GM23338 (cell line): ENCODE measurements at regions not wholly inside any gene's neighbourhood (a gene's known extent, or its start where the extent isn't known, plus 50 kb on each side); places are given as distances from the start of the nearest gene placed in this dataset.

Source experiments
- ATAC-seq: fragments of 200-7000 bp; cut with Tn5 transposase; 3 replicates; pipeline ENCODE4 v1.9.1; 2020
- DNase-seq: peaks from one replicate; pipeline ENCODE4 v3.0.0-alpha.2; 2015; ENCODE audit warnings: low spot score
- H2AFZ ChIP-seq: fragments of 200-600 bp; sonication (generic); 2 replicates; pipeline ENCODE4 v1.8.0; 2016; ENCODE audit warnings: antibody characterized with exemption, mild to moderate bottlenecking, moderate library complexity
- H3F3A ChIP-seq: fragments of 200-600 bp; sonication (generic); replicated peaks from 2 replicates; pipeline ENCODE4 v1.8.0; 2017; ENCODE audit warnings: antibody characterized with exemption, mixed run types, low read depth
- H3K27ac ChIP-seq: fragments of 200-600 bp; sonication (generic); 2 replicates; pipeline ENCODE4 v1.6.1; 2016; ENCODE audit warnings: low read depth
- H3K27me3 ChIP-seq: fragments of 200-600 bp; sonication (generic); 2 replicates; pipeline ENCODE4 v1.8.0; 2016; ENCODE audit warnings: mild to moderate bottlenecking, mixed run types, moderate library complexity; ENCODE audit not compliant: insufficient read depth
- H3K36me3 ChIP-seq: fragments of 200-600 bp; sonication (generic); 2 replicates; pipeline ENCODE4 v1.8.0; 2016; ENCODE audit warnings: mild to moderate bottlenecking; ENCODE audit not compliant: insufficient read depth
- H3K4me1 ChIP-seq: fragments of 200-600 bp; sonication (generic); 2 replicates; pipeline ENCODE4 v1.8.0; 2016; ENCODE audit warnings: mild to moderate bottlenecking, moderate library complexity; ENCODE audit not compliant: insufficient read depth
- H3K4me2 ChIP-seq: fragments of 200-600 bp; sonication (generic); 2 replicates; pipeline ENCODE4 v1.7.1; 2017; ENCODE audit warnings: mixed run types
- H3K4me3 ChIP-seq: fragments of 200-600 bp; sonication (generic); 2 replicates; pipeline ENCODE4 v1.6.1; 2016; ENCODE audit warnings: mixed run types
- H3K79me2 ChIP-seq: fragments of 200-600 bp; sonication (generic); replicated peaks from 2 replicates; pipeline ENCODE4 v1.8.0; 2017; ENCODE audit warnings: mild to moderate bottlenecking; ENCODE audit not compliant: insufficient read depth
- H3K9me2 ChIP-seq: fragments of 200-600 bp; sonication (generic); 2 replicates; pipeline ENCODE4 v1.8.0; 2017; ENCODE audit not compliant: insufficient read depth
- H4K20me1 ChIP-seq: fragments of 200-600 bp; sonication (generic); replicated peaks from 2 replicates; pipeline ENCODE4 v1.8.0; 2017; ENCODE audit warnings: mild to moderate bottlenecking; ENCODE audit not compliant: insufficient read depth
- H3K27ac Mint-ChIP-seq: 2 replicates; pipeline ENCODE4 v1.8.0; 2020; ENCODE audit warnings: inconsistent platforms, mild to moderate bottlenecking, moderate library complexity, mixed read lengths
- H3K27me3 Mint-ChIP-seq: 3 replicates; pipeline ENCODE4 v1.8.0; 2022; ENCODE audit warnings: low read depth, mild to moderate bottlenecking, moderate library complexity, mixed read lengths, inconsistent platforms; ENCODE audit not compliant: insufficient read depth, poor library complexity
- H3K36me3 Mint-ChIP-seq: 3 replicates; pipeline ENCODE4 v1.8.0; 2021; ENCODE audit warnings: low read depth, mild to moderate bottlenecking, inconsistent platforms, moderate library complexity, mixed read lengths
- H3K4me1 Mint-ChIP-seq: 3 replicates; pipeline ENCODE4 v1.8.0; 2020; ENCODE audit warnings: mild to moderate bottlenecking, inconsistent platforms, mixed read lengths
- H3K4me3 Mint-ChIP-seq: 3 replicates; pipeline ENCODE4 v1.8.0; 2021; ENCODE audit warnings: moderate library complexity, mild to moderate bottlenecking, inconsistent platforms, mixed read lengths
- H3K9me3 Mint-ChIP-seq: 3 replicates; pipeline ENCODE4 v1.8.0; 2020; ENCODE audit warnings: moderate library complexity, mild to moderate bottlenecking, inconsistent platforms, mixed read lengths
- CREB1 ChIP-seq: fragments of 250-450 bp; sonication (Bioruptor Pico); IDR thresholded peaks from 2 replicates; pipeline ENCODE4 v1.5.0; 2020; ENCODE audit warnings: low read depth, mild to moderate bottlenecking, moderate library complexity
- CTCF ChIP-seq, 2 experiments: fragments of 200-600 bp in 1 of 2; sonication (generic) in 1 of 2; conservative IDR thresholded peaks; 2 replicates each; pipeline versions ENCODE4 v1.5.1 to v1.6.1; 2016 to 2017; ENCODE audit warnings: antibody characterized with exemption in 2 of 2, low read depth in 2 of 2, mild to moderate bottlenecking in 2 of 2, moderate library complexity in 1 of 2
- EZH2phosphoT487 ChIP-seq: fragments of 200-600 bp; sonication (generic); IDR thresholded peaks from one replicate; pipeline ENCODE4 v1.8.1; 2018; ENCODE audit warnings: antibody characterized with exemption; ENCODE audit not compliant: unreplicated experiment
- NANOG ChIP-seq: IDR thresholded peaks from 2 replicates; pipeline ENCODE4 v1.6.1; 2016; ENCODE audit warnings: antibody characterized with exemption, borderline replicate concordance
- POLR2AphosphoS5 ChIP-seq: IDR thresholded peaks from 2 replicates; pipeline ENCODE4 v1.6.1; 2016; ENCODE audit warnings: antibody characterized with exemption, low read depth
- REST ChIP-seq: IDR thresholded peaks from one replicate; pipeline ENCODE4 v1.6.1; 2018; ENCODE audit warnings: antibody characterized with exemption; ENCODE audit not compliant: unreplicated experiment
- STAT1 ChIP-seq: IDR thresholded peaks from one replicate; pipeline ENCODE4 v1.6.1; 2016; ENCODE audit warnings: antibody characterized with exemption; ENCODE audit not compliant: unreplicated experiment
- ZNF114 ChIP-seq: fragments of 250-450 bp; sonication (Bioruptor Pico); IDR thresholded peaks from 2 replicates; pipeline ENCODE4 v1.5.0; 2020; ENCODE audit warnings: mild to moderate bottlenecking, moderate library complexity
- ZNF331 ChIP-seq: fragments of 250-450 bp; sonication (Bioruptor Pico); IDR thresholded peaks from 2 replicates; pipeline ENCODE4 v1.5.0; 2020; ENCODE audit warnings: low read depth, mild to moderate bottlenecking, moderate library complexity
- ZNF462 ChIP-seq: fragments of 250-450 bp; sonication (Bioruptor Pico); IDR thresholded peaks from 2 replicates; pipeline ENCODE4 v1.5.0; 2020; ENCODE audit warnings: mild to moderate bottlenecking, moderate library complexity

- no peak for TF ChIP-seq CREB1
- TF ChIP-seq STAT1, result no peak
- TF ChIP-seq REST, result no peak
- no peak for TF ChIP-seq ZNF331
- no peak for TF ChIP-seq POLR2AphosphoS5
- Histone ChIP-seq H3K36me3 (no peaks in the 10 kb centered on the region), H3K4me1 (no peaks in the 10 kb centered on the region), H3K79me2 (no peaks in the 10 kb centered on the region), H3F3A (no peaks in the 10 kb centered on the region), H3K4me3 (no peak overlapping the region), H3K27me3 (no peaks in the 10 kb centered on the region), H3K4me2 (no peak overlapping the region), H2AFZ (0 out of 2 replicates have a peak overlapping the region, but pooled peaks have one; percentile 32), H3K27ac (no peak overlapping the region), H4K20me1 (no peaks in the 10 kb centered on the region), H3K9me2 (no peaks in the 10 kb centered on the region)
- no peak overlapping the region for H3K27ac Mint-ChIP-seq
- H3K4me1 Mint-ChIP-seq, result peaks cover 7% of the 10 kb centered on the region; the same call in 2 of the 3 replicates
- H3K4me3 Mint-ChIP-seq, result no peak overlapping the region
- H3K9me3 Mint-ChIP-seq, result no peaks in the 10 kb centered on the region
- no peaks in the 10 kb centered on the region for H3K27me3 Mint-ChIP-seq
- DNase-seq, result no peak
- ATAC-seq, result no peak
- H3K36me3 Mint-ChIP-seq, result no peaks in the 10 kb centered on the region
Observed at GRCh38 chr18:22020127-22020866, 149.1 kb upstream of the GATA6 start.

- Mint-ChIP-seq H3K36me3 (no peaks in the 10 kb centered on the region), H3K4me3 (no peak overlapping the region), H3K4me1 (peaks cover 7% of the 10 kb centered on the region; the same call in 2 of the 3 replicates), H3K27me3 (no peaks in the 10 kb centered on the region), H3K27ac (no peak overlapping the region), H3K9me3 (no peaks in the 10 kb centered on the region)
- no peaks in the 10 kb centered on the region for H3K36me3 ChIP-seq
- no peaks in the 10 kb centered on the region for H3K27me3 ChIP-seq
- H3K4me3 ChIP-seq, result no peak overlapping the region
- H4K20me1 ChIP-seq, result no peaks in the 10 kb centered on the region
- no peaks in the 10 kb centered on the region for H3K4me1 ChIP-seq
- DNase-seq (no peak), ATAC-seq (no peak)
- H3K79me2 ChIP-seq, result no peaks in the 10 kb centered on the region
- no peak overlapping the region for H3K4me2 ChIP-seq
- H2AFZ ChIP-seq, result no peak overlapping the region
- 0 out of 2 replicates have a peak, but pooled peaks cover under 1% of the 10 kb centered on the region for H3K9me2 ChIP-seq
- H3K27ac ChIP-seq, result no peak overlapping the region
- H3F3A ChIP-seq, result no peaks in the 10 kb centered on the region
- TF ChIP-seq EZH2phosphoT487 (no peak), CREB1 (no peak), ZNF462 (CRISPR knock-in tag) (no peak), CTCF (conservative IDR thresholded peaks at IDR 0.05; ENCODE audit: low read depth in 2 of 2) (no peak), ZNF114 (CRISPR knock-in tag) (no peak), NANOG (no peak)
Observed at GRCh38 chr18:22020867-22021370, 148.5 kb upstream of the GATA6 start.
